ELR (cell line): ENCODE measurements at regions not wholly inside any gene's neighbourhood (a gene's known extent, or its start where the extent isn't known, plus 50 kb on each side); places are given as distances from the start of the nearest gene placed in this dataset.

Source experiments
- DNase-seq: peaks from one replicate; pipeline ENCODE4 v3.0.0-alpha.2; 2015; ENCODE audit warnings: low read depth

DNA sequence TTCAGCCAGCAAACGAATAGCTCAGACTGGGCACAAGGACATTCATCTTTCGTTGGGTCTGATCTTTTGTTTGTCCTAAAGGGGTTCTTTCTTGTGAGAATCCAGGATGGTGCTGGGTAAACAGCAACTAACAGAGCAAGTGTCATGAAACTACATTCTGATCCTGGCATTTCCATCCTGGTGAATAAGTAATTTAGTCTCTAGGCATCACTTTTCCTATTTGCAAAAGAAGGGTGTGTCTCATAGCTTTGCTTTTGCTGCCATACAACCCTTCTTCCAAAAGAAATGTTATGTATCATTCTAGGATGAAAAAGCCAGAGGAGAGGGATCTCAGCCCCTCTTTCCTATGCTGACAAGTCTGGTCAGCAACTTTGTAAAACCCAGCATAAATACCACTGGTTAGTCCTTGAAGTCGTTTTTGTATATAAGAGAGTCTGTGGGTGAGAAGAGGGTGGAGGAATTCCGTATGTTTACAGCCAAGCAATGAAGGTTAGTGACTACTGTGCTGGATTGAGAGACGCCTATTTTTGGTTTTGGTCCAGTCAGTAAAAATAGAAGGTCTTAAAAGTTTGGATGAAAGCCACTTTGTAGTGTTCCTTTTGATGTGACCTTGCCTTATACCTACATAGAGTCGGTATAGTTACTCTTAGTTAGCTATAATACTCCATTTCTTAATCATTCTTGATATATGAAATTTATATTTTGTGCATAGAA is 88.4 kb upstream of the SLC25A13 start:
- DNase-seq = no peak

- no peak for DNase-seq
These were observed 87.0 kb upstream of the SLC25A13 start for GRCh38 chr7:96408881-96409280.

DNA sequence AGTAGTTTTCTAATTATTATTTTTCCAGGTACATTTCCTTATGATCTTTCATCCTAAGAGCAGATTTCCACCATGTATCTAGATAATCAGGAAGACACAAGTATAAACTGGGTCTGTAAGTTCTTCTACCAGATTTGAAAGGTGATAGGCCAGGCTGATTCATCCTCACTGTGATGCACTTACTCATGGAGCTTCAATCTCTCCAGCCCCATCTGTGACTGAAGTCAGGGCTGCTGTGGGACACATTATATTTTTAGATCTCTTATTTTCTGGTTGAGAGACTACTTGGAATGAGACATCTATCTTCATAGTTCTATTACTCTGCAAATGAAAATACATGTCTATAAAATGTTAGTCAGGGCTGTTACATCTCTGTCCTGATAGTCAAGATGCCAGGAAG is 85.5 kb upstream of the SLC25A13 start:
- peak; percentile 55 for DNase-seq

DNA sequence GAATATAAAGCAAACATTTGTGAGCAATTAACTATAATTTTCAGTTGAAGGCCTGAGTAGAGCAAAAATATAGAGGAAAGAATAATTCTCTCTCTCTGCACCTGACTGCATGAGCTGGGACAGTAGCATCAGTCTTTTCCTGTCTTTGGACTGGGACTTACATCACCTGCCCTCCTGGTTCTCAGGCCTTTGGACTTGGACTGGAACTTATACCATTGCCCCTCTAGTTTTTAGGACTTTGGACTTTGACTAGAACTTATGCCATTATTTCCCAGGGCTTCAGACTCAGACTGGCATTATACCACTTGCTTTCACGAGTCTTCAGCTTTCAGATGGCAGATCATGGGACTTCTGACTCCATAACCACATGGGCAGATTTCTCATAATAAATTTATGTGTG is 81.0 kb upstream of the SLC25A13 start:
- no peak for DNase-seq

- no peak for DNase-seq
These were observed 79.3 kb upstream of the SLC25A13 start for GRCh38 chr7:96401200-96401599.

GRCh38 chr7:96400518-96400917 is 78.6 kb upstream of the SLC25A13 start:
- DNase-seq = peak; percentile 43

- DNase-seq = no peak
These were observed 78.1 kb upstream of the SLC25A13 start for GRCh38 chr7:96400001-96400400.

GRCh38 chr7:96397936-96398598 is 76.2 kb upstream of the SLC25A13 start:
- no peak for DNase-seq

DNA sequence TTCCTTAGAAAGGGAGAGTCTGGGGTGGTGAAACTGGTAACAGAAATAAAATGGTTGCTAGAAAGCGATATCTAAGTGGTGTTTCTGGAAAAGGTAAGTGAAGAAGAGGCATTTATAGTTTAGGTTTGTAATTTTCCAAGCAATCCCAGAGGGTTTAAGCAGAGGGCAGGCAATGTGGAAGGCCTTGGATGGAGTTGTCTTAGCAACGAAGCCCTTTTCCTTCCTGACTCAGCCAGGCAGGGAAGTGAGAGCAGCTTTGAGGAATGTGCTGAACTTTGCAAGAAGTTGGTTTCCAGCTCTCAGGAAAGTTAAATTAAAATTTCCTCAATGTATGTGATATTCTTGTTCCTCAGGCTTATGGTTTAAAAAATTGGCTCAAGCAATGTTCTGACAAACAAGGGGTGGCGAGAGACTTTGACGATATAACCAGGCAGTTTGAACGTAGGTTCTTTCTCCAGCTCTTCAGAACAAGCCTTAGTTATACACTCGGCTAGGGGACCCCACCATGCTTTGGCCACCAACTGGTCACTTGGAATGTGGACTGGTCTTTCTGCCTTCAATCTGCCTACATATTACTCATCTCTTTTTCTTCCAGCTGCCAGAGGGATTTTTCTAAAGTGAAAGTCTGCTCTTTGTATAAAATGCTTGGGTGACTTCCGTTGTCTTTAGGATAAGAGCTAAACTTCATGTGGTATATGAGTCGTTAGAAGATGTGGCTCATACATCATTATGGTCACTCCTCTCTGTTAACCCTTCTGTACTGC is 66.9 kb upstream of the SLC25A13 start:
- DNase-seq = peak; percentile 81

DNA sequence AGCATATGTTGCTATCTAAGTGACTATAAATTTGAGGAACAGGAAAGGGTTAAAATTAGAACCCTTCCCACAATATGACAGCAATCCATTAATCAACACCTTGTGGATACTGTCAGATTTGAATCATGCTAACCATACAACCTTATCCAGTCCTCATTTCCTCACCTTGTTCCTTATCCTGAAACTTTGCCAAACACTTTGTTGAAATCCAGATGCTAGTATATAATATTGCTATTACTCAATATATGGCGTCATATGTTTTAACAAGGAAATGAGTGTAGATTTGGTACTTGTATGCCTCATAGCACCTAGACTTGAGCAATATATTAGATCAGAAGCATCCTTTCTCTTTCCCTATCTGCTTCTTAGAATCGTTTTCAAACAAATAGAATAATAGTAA is 66.3 kb upstream of the SLC25A13 start:
- DNase-seq = peak; percentile 82

DNA sequence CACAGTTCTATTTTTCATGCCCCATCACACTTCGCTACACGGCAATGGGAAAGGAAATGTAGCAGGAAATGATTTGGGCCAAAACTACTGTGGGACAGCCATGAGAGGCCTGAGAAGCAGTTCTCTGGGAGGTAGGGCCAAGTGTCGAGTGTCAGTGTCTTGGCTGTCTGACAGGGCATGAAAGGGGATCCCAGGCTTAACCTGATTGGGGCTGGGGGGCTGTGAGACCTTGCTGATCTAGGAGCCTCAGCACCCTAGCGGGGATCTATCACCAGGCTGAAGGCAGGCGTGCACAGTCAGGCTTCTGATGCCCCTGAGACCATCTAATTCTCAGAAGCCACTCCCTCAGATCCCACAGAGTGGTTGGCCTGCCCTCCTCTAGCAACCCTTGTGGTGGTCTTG is 58.2 kb upstream of the SLC25A13 start:
- no peak for DNase-seq

- DNase-seq = no peak
These were observed 55.5 kb upstream of the SLC25A13 start for GRCh38 chr7:96377399-96377798.
